Body of pancreas (tissue), 4 donors: ENCODE measurements at regions not wholly inside any gene's neighbourhood (a gene's known extent, or its start where the extent isn't known, plus 50 kb on each side); places are given as distances from the start of the nearest gene placed in this dataset.

ENCODE experiments used
- POLR2A ChIP-seq, 3 donors: fragments of 450-650 bp; IDR thresholded peaks; one replicate each; pipeline ENCODE4 v1.6.1; 2016; ENCODE audit warnings: antibody characterized with exemption in 3 of 3, mild to moderate bottlenecking in 2 of 3
- TF ChIP-seq, protein P1 (sequence below), 7 experiments: fragments of 450-650 bp in 4 of 7; fragments of 200-600 bp in 3 of 7; sonication (generic) in 3 of 7; IDR thresholded peaks; one replicate each; pipeline ENCODE4 v1.5.1; 2016 to 2019; ENCODE audit warnings: antibody characterized with exemption in 7 of 7

DNA sequence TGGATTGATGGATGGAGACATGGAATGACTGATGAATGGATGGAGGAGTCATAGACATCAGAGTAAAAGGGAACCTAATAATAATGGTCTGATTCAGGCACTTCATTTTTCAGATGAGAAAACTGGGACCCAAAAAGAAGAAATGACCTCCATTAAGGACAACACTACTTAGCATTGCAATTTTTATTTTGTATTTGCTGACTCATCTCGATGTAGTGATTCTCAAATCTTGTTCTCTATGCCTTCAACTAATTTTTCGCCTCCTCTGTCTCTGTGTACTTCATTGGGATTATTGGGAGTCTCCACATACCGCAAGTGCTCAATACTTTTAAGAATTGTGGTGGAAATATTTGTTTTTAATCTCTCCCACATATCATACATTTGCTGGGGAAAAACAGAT lies 446.2 kb upstream of the FSHR start:
- TF ChIP-seq, protein P1, sequence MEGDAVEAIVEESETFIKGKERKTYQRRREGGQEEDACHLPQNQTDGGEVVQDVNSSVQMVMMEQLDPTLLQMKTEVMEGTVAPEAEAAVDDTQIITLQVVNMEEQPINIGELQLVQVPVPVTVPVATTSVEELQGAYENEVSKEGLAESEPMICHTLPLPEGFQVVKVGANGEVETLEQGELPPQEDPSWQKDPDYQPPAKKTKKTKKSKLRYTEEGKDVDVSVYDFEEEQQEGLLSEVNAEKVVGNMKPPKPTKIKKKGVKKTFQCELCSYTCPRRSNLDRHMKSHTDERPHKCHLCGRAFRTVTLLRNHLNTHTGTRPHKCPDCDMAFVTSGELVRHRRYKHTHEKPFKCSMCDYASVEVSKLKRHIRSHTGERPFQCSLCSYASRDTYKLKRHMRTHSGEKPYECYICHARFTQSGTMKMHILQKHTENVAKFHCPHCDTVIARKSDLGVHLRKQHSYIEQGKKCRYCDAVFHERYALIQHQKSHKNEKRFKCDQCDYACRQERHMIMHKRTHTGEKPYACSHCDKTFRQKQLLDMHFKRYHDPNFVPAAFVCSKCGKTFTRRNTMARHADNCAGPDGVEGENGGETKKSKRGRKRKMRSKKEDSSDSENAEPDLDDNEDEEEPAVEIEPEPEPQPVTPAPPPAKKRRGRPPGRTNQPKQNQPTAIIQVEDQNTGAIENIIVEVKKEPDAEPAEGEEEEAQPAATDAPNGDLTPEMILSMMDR (IDR thresholded peaks at IDR 0.05), result no peak
- TF ChIP-seq POLR2A (IDR thresholded peaks at IDR 0.05), result no peak
